NB4 (cell line): ENCODE measurements at regions not wholly inside any gene's neighbourhood (a gene's known extent, or its start where the extent isn't known, plus 50 kb on each side); places are given as distances from the start of the nearest gene placed in this dataset.
"Not testable (repeated sequence)": the region's sequence is repeated elsewhere in the genome, so short reads cannot be mapped to it uniquely, and the experiment has no call there.

Experiments used
- DNase-seq: peaks from one replicate; pipeline ENCODE4 v3.0.0; 2010; ENCODE audit warnings: low read depth
- H3K4me3 ChIP-seq: one replicate; pipeline ENCODE4 v1.5.1; 2011; ENCODE audit warnings: mild to moderate bottlenecking, low read depth, low read length, moderate library complexity
- MYC ChIP-seq: IDR thresholded peaks from 2 replicates; pipeline ENCODE4 v1.6.1; 2011; ENCODE audit warnings: low read depth, low read length
- POLR2A ChIP-seq: IDR thresholded peaks from 2 replicates; pipeline ENCODE4 v1.6.1; 2011; ENCODE audit warnings: mild to moderate bottlenecking; ENCODE audit not compliant: insufficient read length; ENCODE audit errors: extremely low read depth
- TF ChIP-seq, protein P1 (sequence below): IDR thresholded peaks from one replicate; pipeline ENCODE4 v1.5.1; 2012; ENCODE audit warnings: low read depth, low read length
- TF ChIP-seq, protein P2 (sequence below): IDR thresholded peaks from 2 replicates; pipeline ENCODE4 v1.6.1; 2011; ENCODE audit warnings: low read depth, low read length

DNA sequence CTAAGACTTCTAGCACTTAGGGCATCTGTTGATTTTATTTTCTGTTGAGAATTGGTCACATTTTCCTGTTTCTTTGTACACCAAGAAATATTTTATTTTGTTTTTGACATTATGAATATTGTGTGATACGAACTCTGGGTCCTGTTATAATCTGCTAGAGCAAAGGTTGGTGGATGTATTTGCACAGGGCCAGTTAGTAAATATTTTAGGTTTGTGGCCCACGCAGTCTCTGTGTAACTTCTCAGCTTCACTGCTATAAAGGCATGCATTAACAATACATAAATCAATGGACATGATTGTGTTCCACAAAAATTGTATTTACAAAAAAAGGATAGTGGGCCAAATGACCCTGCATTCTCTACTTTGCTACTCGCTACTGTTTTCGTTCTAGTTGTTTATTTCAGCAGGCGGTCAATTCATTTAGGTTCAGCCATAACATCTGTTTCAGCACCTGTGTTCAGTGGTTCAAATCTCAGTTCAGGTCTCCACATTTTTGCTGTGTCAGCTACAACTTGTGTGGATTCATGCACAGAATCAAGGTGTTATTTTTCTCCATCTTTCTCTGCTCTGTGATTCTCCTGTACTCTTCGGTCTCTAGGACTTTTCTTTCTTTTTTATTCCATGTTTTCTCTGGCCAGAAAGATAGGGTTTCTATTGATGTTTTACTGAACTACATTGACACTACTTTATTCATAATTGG lies 786.2 kb downstream of the ETS1 start:
- DNase-seq, result no peak
- H3K4me3 ChIP-seq, result no peak overlapping the region
- TF ChIP-seq, protein P1, sequence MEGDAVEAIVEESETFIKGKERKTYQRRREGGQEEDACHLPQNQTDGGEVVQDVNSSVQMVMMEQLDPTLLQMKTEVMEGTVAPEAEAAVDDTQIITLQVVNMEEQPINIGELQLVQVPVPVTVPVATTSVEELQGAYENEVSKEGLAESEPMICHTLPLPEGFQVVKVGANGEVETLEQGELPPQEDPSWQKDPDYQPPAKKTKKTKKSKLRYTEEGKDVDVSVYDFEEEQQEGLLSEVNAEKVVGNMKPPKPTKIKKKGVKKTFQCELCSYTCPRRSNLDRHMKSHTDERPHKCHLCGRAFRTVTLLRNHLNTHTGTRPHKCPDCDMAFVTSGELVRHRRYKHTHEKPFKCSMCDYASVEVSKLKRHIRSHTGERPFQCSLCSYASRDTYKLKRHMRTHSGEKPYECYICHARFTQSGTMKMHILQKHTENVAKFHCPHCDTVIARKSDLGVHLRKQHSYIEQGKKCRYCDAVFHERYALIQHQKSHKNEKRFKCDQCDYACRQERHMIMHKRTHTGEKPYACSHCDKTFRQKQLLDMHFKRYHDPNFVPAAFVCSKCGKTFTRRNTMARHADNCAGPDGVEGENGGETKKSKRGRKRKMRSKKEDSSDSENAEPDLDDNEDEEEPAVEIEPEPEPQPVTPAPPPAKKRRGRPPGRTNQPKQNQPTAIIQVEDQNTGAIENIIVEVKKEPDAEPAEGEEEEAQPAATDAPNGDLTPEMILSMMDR, result no peak
- TF ChIP-seq, protein P2, sequence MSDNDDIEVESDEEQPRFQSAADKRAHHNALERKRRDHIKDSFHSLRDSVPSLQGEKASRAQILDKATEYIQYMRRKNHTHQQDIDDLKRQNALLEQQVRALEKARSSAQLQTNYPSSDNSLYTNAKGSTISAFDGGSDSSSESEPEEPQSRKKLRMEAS, result no peak
- TF ChIP-seq MYC (no peak), POLR2A (no peak)

DNA sequence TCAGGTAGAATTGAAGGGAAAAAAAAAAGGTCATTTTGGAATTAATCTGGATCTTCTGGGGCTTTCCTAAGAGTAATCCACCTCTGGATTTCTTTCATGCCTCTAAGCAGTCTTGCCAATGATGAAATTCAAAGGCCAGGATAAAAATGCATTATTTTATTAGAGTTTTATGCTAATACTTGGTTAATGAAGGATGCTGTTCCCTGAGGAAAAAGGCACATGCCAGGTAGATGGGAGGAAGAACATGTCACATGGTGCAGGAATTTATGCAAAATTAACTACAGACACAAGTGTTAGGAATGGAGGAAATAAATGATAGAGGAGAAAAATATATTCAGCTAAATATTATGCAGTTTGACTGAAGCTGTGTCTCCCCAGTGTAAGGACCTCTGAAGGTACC lies 792.0 kb downstream of the ETS1 start:
- H3K4me3 ChIP-seq, result no peak overlapping the region
- TF ChIP-seq, protein P2, result no peak
- TF ChIP-seq MYC, result no peak
- no peak for TF ChIP-seq POLR2A
- TF ChIP-seq, protein P1, result no peak
- no peak for DNase-seq

DNA sequence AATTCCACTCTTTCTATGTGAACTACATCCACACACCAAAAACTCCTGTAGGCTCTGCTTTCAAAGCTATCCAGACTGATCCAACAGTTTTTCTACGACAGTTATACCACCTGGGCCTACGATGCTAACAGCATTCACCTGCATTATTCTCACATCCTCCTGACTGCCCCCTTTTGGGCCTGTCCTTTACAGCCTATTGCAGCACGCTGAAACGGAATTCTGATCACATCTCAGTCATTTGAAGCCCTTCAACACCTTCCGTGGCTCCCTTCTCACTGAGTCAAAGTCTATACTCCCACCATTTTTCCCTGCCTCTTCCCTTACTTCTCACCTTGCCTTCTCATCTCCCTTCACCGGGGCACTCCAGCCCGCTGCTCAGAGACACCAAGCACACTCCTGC lies 791.3 kb upstream of the KIRREL3 start:
- no peak overlapping the region for H3K4me3 ChIP-seq
- DNase-seq, result no peak
- TF ChIP-seq POLR2A (no peak), MYC (no peak)
- TF ChIP-seq, protein P2, result no peak
- TF ChIP-seq, protein P1, result no peak

DNA sequence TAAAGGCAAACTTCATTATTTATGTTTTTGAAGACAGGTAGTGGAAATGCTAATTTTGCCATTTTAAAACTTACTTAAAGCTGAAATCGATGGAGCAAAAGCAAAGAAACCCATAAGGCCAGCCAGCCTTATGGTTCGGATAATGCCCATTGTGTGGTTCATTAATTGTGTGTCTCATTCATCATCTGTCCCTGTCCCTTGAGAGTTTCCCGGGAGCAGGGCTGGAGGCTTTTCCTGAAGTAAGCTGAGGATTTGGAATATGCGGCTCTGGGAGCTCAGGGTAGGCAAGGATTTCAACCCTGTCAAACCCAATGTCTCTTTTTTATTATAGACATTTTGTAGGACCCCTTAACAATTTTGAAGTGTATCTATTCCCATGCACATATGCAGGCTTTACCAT lies 790.0 kb upstream of the KIRREL3 start:
- DNase-seq, result no peak
- H3K4me3 ChIP-seq, result no peak overlapping the region
- TF ChIP-seq, protein P1, result no peak
- TF ChIP-seq MYC (no peak), POLR2A (no peak)
- TF ChIP-seq, protein P2, result no peak

DNA sequence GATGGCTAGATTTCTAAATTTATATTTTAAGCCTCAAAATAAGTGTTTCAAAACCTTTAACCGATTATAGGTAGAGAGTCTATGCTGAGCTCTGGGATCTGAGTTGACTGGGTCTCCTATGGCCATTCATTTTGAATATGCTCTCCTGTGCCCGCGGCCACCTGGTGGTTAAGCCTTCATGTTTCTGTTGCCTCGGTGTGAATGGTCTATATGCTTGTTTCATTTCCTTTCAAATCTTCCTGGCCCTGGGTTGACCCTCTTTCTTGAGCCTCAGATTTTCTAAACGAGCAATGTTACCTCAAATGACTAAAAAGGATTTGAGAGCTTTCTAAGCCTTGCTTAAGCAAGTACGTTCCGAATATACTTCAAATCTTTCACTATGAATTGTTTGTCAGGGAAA lies 789.4 kb upstream of the KIRREL3 start:
- H3K4me3 ChIP-seq, result no peak overlapping the region
- TF ChIP-seq MYC, result no peak
- TF ChIP-seq, protein P1, result peak; percentile 17
- peak; percentile 29 for DNase-seq

DNA sequence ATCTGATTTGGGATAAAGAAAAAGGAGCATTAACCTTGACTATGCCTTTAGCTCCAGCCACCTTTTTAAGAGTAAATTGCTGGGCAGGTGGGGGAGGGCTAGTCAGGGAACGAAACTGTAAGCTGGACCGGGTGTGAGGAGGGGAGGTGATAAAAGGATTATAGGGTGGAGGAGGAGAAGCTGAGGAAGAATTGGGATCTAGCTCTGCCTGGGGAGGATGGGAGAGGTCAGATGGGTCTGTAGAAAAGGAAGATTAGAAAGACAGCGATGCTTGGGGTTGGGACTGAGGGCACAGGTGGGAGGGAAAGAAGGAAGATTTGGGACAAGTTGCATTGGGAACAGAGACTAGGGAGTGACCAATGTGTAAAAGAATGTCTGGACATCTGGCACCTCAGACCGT lies 772.4 kb upstream of the KIRREL3 start:
- not testable (repeated sequence) for DNase-seq, H3K4me3 ChIP-seq

DNA sequence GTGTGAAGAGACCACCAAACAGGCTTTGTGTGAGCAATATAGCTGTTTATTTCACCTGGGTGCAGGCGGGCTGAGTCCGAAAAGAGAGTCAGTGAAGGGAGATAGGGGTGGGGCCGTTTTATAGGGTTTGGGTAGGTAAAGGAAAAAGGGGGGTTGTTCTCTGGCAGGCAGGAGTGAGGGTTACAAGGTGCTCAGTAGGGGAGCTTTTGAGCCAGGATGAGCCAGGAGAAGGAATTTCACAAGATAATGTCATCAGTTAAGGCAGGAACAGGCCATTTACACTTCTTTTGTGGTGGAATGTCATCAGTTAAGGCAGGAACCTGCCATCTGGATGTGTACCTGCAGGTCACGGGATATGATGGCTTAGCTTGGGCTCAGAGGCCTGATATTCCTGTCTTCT lies 768.4 kb upstream of the KIRREL3 start:
- not testable (repeated sequence) for DNase-seq

More for the DNA sequence above, 768.4 kb upstream of the KIRREL3 start:
- not testable (repeated sequence) for H3K4me3 ChIP-seq
